Suprapubic skin (tissue), 4 donors: ENCODE measurements at regions not wholly inside any gene's neighbourhood (a gene's known extent, or its start where the extent isn't known, plus 50 kb on each side); places are given as distances from the start of the nearest gene placed in this dataset.

Source experiments
- DNase-seq, 2 donors: peaks; one replicate each; pipeline ENCODE4 v3.0.0-alpha.2; 2019; ENCODE audit warnings: low spot score in 2 of 2
- H3K27ac ChIP-seq: fragments of 200-600 bp; sonication (generic); one replicate; pipeline ENCODE4 v1.5.1; 2019
- H3K27me3 ChIP-seq: fragments of 200-600 bp; sonication (generic); one replicate; pipeline ENCODE4 v1.5.1; 2019
- H3K36me3 ChIP-seq: fragments of 200-600 bp; sonication (generic); one replicate; pipeline ENCODE4 v1.5.1; 2019
- H3K4me1 ChIP-seq: fragments of 200-600 bp; sonication (generic); one replicate; pipeline ENCODE4 v1.5.1; 2019
- H3K4me3 ChIP-seq: fragments of 200-600 bp; sonication (generic); one replicate; pipeline ENCODE4 v1.5.1; 2019; ENCODE audit warnings: mild to moderate bottlenecking
- H3K9me3 ChIP-seq: fragments of 200-600 bp; sonication (generic); one replicate; pipeline ENCODE4 v1.5.1; 2019
- CTCF ChIP-seq, 2 donors: fragments of 200-600 bp in 1 of 2; fragments of 450-650 bp in 1 of 2; sonication (generic) in 1 of 2; IDR thresholded peaks; one replicate each; pipeline ENCODE4 v1.5.1; 2016 to 2019; ENCODE audit warnings: antibody characterized with exemption in 2 of 2, mild to moderate bottlenecking in 1 of 2, moderate library complexity in 1 of 2
- EP300 ChIP-seq: sonication (generic); formaldehyde crosslinking; IDR thresholded peaks from one replicate; pipeline ENCODE4 v1.6.1; 2017; ENCODE audit warnings: antibody characterized with exemption
- POLR2A ChIP-seq, 2 donors: fragments of 450-650 bp; IDR thresholded peaks; one replicate each; pipeline ENCODE4 v1.6.1; 2017; ENCODE audit warnings: antibody characterized with exemption in 2 of 2, mild to moderate bottlenecking in 2 of 2, moderate library complexity in 2 of 2
- POLR2AphosphoS5 ChIP-seq, 3 donors: sonication (generic); formaldehyde crosslinking; IDR thresholded peaks; one replicate each; pipeline ENCODE4 v1.6.1; 2017; ENCODE audit warnings: antibody characterized with exemption in 3 of 3
- WGBS: methylation state at CpG from one replicate; pipeline ENCODE4 v1.1.5; 2018; 5-methylcytosine and 5-hydroxymethylcytosine counted together

DNA sequence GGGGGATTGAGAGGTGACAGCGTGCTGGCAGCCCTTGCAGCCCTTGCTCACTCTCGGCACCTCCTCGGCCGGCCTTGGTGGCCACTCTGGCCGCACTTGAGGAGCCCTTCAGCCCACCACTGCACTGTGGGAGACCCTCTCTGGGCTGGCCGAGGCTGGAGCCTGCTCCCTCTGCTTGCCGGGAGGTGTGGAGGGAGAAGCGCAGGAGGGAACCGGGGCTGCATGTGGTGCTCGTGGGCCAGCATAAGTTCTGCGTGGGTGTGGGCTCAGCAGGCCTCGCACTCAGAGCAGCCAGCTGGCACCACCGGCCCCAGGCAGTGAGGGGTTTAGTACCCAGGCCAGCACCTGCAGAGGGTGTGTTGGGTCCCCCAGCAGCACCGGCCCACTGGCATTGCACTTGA is 912.2 kb upstream of the ADGRB3 start:
- no peak for TF ChIP-seq POLR2A (IDR thresholded peaks at IDR 0.05)
- no peak for TF ChIP-seq POLR2AphosphoS5 (IDR thresholded peaks at IDR 0.05)
- TF ChIP-seq EP300: no peak
- TF ChIP-seq CTCF (IDR thresholded peaks at IDR 0.05): no peak

GRCh38 chr6:67717281-67717680 is 917.8 kb upstream of the ADGRB3 start:
- H3K36me3 ChIP-seq: no peaks in the 10 kb centered on the region
- TF ChIP-seq CTCF (IDR thresholded peaks at IDR 0.05) (no peak), EP300 (no peak), POLR2AphosphoS5 (IDR thresholded peaks at IDR 0.05) (no peak), POLR2A (IDR thresholded peaks at IDR 0.05) (no peak)
- H3K27me3 ChIP-seq: no peaks in the 10 kb centered on the region
- no peak overlapping the region for H3K27ac ChIP-seq
- H3K4me1 ChIP-seq: no peaks in the 10 kb centered on the region
- DNase-seq: no peak
- 66% methylated on average over 3 of the region's 3 CpGs for WGBS
- no peak overlapping the region for H3K4me3 ChIP-seq
- no peaks in the 10 kb centered on the region for H3K9me3 ChIP-seq

More for the DNA sequence above, 912.2 kb upstream of the ADGRB3 start:
- peak; percentile 49 to 73 for DNase-seq
- no peak overlapping the region for H3K4me3 ChIP-seq
- H3K27ac ChIP-seq: no peak overlapping the region
- no peaks in the 10 kb centered on the region for H3K36me3 ChIP-seq
- 97% methylated on average over 5 of the region's 14 CpGs for WGBS
- H3K4me1 ChIP-seq: no peaks in the 10 kb centered on the region
- no peaks in the 10 kb centered on the region for H3K27me3 ChIP-seq
- H3K9me3 ChIP-seq: no peaks in the 10 kb centered on the region

GRCh38 chr6:67706388-67706787 is 928.7 kb upstream of the ADGRB3 start:
- DNase-seq: no peak
- H3K9me3 ChIP-seq: peaks cover 4% of the 10 kb centered on the region
- H3K36me3 ChIP-seq: no peaks in the 10 kb centered on the region
- no peak overlapping the region for H3K4me3 ChIP-seq
- 95% methylated on average over 2 of the region's 2 CpGs for WGBS
- TF ChIP-seq EP300 (no peak), POLR2AphosphoS5 (IDR thresholded peaks at IDR 0.05) (no peak), POLR2A (IDR thresholded peaks at IDR 0.05) (no peak), CTCF (IDR thresholded peaks at IDR 0.05) (no peak)
- H3K4me1 ChIP-seq: no peaks in the 10 kb centered on the region
- no peaks in the 10 kb centered on the region for H3K27me3 ChIP-seq
- no peak overlapping the region for H3K27ac ChIP-seq

GRCh38 chr6:67698534-67698933 is 936.5 kb upstream of the ADGRB3 start:
- Histone ChIP-seq H3K27me3 (no peaks in the 10 kb centered on the region), H3K36me3 (no peaks in the 10 kb centered on the region), H3K4me3 (no peak overlapping the region), H3K9me3 (no peaks in the 10 kb centered on the region), H3K27ac (no peak overlapping the region), H3K4me1 (no peaks in the 10 kb centered on the region)
- no peak for DNase-seq
- WGBS: 72% methylated on average over 4 of the region's 4 CpGs
- TF ChIP-seq EP300 (no peak), POLR2AphosphoS5 (IDR thresholded peaks at IDR 0.05) (no peak), CTCF (IDR thresholded peaks at IDR 0.05) (no peak), POLR2A (IDR thresholded peaks at IDR 0.05) (no peak)

DNA sequence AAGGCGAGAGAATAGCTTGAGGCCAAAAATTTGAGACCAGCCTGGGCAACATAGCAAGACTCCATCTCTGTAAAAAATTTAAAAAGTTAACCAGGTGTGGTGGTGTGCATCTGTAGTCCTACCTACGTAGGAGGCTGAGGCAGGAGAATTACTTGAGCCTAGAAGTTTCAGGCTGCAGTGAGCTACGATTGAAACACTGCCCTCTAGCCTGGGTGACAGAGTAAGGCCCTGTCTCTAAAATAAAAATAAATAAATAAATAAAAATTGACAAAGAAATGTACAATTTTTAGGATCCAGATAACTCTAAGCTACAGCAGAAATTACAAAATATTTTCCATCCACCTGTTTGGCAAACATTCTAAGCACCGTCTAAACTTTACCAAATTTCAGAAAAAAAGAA is 941.0 kb upstream of the ADGRB3 start:
- Histone ChIP-seq H3K4me1 (no peaks in the 10 kb centered on the region), H3K36me3 (no peaks in the 10 kb centered on the region), H3K27ac (no peak overlapping the region), H3K9me3 (no peaks in the 10 kb centered on the region), H3K27me3 (no peaks in the 10 kb centered on the region), H3K4me3 (no peak overlapping the region)
- no peak for DNase-seq
- 72% methylated on average over 4 of the region's 4 CpGs for WGBS
- TF ChIP-seq CTCF (IDR thresholded peaks at IDR 0.05) (no peak), POLR2A (IDR thresholded peaks at IDR 0.05) (no peak), EP300 (no peak), POLR2AphosphoS5 (IDR thresholded peaks at IDR 0.05) (no peak)
